Left colon (tissue), 2 donors: ENCODE measurements at regions not wholly inside any gene's neighbourhood (a gene's known extent, or its start where the extent isn't known, plus 50 kb on each side); places are given as distances from the start of the nearest gene placed in this dataset.

Experiments
- ATAC-seq: fragments of 200-7000 bp; cut with Tn5 transposase; one replicate; pipeline ENCODE4 v1.9.1; 2020; ENCODE audit warnings: mild to moderate bottlenecking, moderate library complexity
- DNase-seq, 2 donors: peaks; one replicate each; pipeline ENCODE4 v3.0.0-alpha.2; 2020
- intact Hi-C, 2 donors: fragments of 100-400 bp; cut with DNase I in 1 of 2; cut with micrococcal nuclease in 1 of 2; formaldehyde crosslinking; loops; one replicate each; pipeline versions ENCODE4 v1.11.2 to v1.14.0; 2022; cut with DNase I, micrococcal nuclease
- donor health status: DM: no; HTN: no; CAD: no.
- donor health status: DM: yes; HTN: yes; CAD: no.

DNA sequence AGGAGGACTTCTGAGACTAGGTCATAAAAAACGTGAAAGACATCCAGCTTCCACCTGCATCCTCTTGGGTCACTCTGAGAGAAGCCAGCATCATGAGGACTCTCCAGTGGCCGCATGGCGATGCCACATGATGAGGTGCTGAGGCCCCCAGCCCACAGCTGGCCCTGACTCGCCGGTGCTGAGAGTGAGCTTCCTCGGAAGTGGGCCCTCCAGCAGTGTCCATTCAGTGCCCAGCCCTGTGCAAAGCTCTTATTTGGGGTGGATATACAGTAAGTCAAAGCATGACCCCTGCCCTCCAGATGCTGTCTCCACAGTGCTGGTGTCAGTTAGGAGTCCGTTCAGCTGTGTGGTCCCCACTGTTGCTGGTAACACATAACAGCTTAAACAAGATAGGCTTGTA is 93.6 kb upstream of the CHST15 start:
- DNase-seq, result no peak
- intact Hi-C loops, result no loop called here
- no peak for ATAC-seq

DNA sequence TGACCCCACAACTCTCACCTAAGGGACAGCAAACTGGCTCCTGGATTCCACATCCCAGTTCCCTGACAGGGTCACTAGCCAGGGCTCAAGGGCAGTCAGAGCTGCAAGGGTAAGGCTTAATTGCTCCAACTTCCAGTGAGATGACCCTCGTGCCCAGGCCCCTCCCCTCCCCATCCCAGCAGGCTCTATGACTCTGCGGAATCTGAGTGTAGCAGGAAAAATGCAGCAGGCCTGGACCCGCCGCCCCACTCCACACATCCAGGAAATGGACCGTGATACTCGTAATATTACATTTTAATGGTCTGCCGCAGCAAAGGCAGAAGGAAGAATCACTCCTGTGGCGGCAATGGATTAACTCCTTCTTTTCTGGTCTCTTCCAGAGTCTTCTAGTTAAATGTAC is 91.7 kb upstream of the CHST15 start:
- no peak for ATAC-seq
- no peak for DNase-seq
- intact Hi-C loops, result no loop called here

DNA sequence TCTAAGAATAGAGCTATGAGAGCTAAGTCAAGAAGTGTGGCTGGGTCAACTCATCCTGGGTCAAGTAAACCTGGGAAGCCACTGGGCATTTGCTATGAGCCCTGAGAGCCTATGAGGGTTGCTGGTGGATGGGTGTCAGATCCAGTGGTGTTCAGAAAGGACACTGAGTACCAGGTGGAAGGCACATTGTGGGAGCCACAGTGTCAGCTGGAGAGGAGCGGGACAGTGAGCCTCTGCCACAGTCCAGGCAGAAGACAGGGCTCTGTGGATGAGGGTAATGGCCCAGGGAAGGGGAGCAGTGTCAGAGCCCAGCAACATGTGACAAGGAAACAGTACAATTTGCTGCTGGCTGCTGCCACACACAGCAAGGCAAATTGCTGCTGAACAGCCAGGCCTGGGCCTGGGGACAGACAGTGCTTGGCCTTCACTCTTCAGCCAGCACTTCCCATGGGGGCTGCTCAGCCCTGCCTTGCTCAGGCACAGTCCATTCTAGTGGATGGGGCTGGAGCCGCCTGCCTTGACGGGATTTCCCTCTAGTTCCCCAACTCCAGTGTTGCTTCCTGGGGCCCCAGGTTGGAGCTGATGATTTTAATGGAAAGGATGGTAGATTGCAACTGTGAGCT is 90.9 kb upstream of the CHST15 start:
- DNase-seq (no peak), ATAC-seq (no peak)
- intact Hi-C loops, result no loop called here

DNA sequence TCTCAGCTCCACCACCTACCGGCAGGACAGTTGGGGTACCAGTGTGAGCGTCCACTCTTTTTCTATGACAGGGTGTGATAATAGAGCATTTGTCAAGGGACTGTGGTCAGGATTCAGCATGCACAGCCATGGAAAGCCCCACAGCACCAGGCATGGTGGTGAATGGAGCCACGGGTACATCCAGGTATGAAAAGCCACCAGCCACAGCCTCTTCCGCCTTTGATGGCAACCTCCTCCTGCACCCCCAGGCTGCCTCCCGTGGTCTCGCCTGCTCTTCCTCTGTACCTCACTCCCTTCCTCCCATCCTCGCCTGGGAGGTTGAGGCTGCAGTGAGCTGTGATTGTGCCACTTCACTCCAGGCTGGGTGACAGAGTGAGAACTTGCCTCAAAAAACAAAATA is 90.2 kb upstream of the CHST15 start:
- intact Hi-C loops, result no loop called here
- DNase-seq, result no peak
- ATAC-seq, result no peak

DNA sequence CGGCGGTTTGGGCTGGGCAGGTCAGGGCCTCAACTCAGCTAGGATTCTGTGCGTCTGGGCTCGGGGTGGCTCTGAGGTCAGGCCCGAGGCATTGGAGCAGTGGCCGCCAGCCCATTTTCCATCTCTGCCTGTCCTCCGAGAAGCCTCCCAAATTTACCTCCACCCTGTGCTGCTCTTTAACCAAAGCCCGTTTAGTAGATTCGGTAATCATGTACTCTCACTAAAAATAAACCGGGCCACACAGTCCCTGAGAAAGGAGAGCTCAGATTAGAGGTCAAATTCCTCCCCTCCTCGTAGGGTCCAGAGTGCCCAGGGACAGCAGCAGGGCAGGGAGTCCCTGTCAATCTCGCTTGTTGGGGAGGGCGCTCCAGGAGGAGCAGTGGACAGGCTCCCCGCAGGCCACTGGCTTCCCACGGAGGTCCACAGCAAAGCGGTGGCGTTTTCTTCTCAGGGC is 88.7 kb upstream of the CHST15 start:
- DNase-seq, result no peak
- intact Hi-C loops, result no loop called here
- ATAC-seq, result no peak

DNA sequence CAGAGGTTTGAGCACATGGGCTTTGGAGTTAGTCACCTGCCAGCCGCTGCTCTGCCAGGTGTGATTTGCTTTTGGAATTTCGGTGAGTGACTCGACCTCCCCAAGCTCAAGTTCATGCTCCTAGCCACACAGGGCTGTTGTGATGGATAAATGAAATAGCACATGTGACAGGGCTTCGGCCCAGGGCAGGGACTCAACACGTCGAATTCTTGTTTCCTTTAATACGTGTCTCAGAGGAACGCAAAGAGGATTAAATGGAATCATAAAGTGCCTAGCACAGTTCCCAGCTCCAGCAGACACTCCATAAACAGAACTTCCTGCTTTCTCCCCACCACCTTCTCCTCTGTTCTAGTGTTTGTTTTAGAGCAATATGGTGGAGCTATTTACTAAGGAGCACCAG is 88.3 kb upstream of the CHST15 start:
- DNase-seq, result no peak
- ATAC-seq, result no peak
- intact Hi-C loops, result no loop called here

DNA sequence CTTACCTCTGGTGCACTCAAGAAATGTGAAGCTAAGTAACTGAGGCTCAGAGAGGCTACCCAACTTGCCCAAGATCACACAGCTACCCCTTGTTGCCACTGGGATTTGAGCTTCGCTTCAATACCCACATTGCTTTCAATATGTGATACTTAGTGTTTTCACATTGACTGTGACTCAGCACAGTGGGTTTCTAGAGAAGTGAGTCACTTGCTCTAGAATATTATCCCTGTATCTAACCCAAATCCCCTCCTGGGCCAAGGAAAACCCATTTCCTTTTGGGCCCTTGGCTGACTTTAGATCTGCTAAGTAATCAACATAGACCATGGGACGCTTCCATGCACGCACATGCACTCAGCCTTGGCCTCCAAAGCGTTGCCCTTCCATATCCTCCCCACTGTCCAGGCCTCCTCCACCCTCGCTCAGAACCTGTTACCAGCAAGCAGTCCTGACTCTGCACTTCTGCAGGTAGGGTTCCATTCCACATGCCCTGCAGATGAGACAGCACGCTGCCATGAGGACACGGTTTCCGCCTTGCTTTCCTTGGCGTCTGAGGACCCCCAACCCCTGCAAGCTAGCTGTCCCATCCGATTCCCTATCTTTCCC is 87.7 kb upstream of the CHST15 start:
- ATAC-seq (no peak), DNase-seq (no peak)
- intact Hi-C loops, result no loop called here

DNA sequence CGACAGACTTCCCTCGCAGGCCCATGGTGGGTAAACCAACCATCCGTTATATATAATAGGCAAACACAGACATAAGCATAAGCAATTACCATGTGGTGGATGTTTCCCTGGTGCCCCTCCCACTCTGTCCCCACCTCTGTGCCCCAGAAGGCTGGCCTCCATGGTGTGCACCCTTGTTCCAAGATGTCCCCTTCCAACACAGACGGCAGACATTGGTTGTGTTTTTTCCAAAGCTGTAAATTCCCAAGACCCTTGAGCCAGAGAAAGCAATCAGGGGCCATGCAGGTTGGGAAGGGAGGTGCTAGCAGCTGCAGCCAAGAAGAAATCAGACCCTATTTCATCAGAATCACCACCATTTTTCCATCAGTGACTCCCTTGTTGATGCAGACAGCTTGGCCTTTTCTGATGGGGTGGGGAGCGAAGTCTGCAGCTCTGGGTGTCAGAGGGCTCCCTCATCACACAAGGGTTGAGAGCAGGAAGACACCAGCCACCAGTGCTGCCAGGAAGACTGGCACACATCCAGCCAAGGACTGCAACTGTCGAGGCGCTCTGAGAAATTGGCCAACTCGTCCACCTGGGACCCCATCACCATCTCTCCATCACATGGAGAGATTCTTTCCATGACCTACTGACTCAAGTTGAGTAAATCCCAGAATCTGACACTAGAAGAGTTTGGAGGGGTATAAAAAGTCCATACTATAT is 86.8 kb upstream of the CHST15 start:
- DNase-seq (no peak), ATAC-seq (no peak)
- intact Hi-C loops, result no loop called here

DNA sequence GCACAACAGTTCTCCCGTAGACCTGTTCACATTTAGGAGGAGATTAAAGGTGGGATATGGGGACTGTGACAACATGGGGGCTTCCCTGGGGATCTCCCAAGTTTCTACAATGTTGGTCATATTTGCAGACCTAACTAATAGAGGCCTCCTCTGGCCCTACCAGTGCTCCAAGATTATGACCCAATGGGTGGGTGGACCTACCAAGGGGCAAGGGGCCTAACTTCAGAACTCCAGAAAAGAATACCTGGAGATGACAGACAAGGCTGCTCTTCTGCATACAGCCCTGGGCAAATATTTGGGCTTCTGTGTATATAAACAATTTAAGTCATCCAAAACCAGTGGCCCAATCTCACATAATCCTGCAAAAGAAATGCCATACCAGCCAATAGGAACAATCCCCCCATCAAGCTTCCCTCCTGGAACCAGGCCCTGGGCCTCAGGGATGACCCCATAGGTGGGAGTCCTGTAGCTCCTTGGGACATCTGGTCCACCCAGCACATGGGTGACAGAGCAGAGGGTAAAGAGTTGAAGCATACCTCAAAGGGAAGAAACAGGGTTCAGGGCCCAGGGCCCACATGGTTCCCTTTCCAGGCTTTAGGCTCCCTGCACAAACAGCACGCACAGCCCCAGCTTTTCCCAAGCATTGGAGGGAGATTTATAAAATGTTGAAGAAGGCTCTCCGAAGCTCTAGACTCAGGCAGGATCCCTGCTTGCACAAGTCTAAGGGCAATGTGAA is 86.1 kb upstream of the CHST15 start:
- ATAC-seq, result no peak
- intact Hi-C loops, result loop anchor here in 1 of 2 donors (10.0 kb wide), 1 partner anchor 175 kb away; no protein-coding TSS in a partner anchor
- no peak for DNase-seq

DNA sequence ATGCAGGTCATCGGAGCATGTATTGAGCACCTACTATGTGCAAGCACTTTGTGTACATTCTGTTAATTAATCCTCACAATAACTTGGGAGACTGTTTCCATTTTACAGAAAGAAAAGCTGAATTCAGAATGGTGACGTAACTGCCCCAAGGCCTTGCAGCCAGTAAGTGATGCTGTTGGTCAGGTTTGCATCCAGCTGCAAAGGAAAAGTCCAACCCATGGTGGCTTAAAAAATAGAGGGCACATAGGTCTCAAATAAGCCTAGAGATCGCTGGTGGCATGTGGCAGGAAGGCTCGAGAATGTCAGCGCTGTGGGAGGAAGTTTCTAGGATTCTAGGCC is 83.8 kb upstream of the CHST15 start:
- intact Hi-C loops, result loop anchor here in 1 of 2 donors (10.0 kb wide), 1 partner anchor 178 kb away; no protein-coding TSS in a partner anchor
- DNase-seq (peak in 1 of 2 donors; percentile 5), ATAC-seq (no peak)

DNA sequence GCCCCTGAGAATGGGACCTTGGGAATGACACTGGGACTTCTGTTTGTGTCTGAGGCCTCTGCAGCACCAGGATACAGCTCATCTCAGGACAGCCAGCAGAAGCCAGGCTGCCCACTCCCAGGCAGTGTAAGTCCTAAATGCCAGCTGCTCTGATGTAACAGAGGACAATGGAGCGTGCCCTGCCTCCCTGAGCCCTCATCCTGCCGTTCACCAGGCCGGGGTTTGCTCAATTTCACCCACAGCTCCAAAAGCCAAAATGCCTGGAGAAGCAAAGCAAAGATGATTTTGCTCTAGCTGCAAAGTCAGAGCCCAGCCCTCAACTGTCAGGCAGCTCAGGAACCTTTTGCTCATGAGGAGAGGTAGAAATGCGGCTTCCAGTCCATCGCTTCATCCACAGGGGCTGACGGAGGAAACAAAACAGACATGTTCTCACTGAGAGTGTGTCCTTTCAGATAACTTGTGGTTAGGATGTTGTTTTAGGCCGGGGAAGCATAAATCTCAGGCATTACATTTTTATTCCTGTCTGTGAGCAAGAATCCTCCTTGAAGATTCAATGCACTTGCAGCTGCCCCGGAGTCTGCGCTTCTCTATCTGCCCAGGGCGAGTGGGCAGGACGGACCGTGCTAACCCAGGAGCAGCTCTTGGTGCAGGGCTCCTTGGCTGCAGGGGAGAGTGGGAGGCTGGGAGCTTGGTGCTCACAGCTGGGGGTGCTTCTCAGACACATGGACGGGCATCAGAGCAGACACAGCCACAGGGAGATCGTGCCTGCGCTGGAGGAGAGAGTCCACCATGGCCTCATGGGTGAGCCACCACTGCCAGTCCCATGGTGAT is 83.2 kb upstream of the CHST15 start:
- DNase-seq, result peak in 1 of 2 donors; percentile 13
- intact Hi-C loops, result loop anchor here in 1 of 2 donors (10.0 kb wide), 1 partner anchor 178 kb away; no protein-coding TSS in a partner anchor
- ATAC-seq, result no peak

DNA sequence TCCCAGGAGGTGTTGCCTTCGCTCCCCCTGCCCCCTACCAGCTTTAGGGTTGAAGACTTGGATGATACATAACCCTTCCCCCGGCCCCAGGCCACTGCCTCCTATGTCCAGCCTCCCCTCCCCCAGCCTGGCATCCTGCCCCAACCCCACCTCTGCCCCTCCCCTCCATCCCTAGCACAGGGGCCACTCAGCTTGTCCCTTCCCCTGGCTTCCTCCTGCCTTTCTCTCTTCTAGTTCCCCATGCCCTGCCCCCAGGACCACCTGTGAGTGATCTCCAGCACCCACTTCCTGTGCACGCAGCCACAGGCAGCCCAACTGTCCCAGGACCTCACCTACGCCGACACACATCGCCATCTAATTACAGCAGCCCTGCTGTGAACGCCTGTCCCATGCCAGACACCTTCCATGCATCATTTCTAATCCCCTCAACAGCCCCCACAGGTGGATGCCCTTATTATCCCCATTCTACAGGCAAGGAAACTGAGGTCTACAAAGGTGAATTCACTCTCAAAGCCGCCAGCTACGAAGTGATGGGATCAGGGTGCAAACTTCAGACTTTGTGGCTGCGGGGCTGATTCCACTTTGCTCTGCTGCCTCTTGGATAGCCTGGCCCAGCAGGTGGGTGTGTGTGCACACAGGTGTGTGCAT is 82.4 kb upstream of the CHST15 start:
- intact Hi-C loops, result loop anchor here in 1 of 2 donors (10.0 kb wide), 1 partner anchor 179 kb away; no protein-coding TSS in a partner anchor
- peak in 1 of 2 donors; percentile 14 for DNase-seq
- ATAC-seq, result no peak

DNA sequence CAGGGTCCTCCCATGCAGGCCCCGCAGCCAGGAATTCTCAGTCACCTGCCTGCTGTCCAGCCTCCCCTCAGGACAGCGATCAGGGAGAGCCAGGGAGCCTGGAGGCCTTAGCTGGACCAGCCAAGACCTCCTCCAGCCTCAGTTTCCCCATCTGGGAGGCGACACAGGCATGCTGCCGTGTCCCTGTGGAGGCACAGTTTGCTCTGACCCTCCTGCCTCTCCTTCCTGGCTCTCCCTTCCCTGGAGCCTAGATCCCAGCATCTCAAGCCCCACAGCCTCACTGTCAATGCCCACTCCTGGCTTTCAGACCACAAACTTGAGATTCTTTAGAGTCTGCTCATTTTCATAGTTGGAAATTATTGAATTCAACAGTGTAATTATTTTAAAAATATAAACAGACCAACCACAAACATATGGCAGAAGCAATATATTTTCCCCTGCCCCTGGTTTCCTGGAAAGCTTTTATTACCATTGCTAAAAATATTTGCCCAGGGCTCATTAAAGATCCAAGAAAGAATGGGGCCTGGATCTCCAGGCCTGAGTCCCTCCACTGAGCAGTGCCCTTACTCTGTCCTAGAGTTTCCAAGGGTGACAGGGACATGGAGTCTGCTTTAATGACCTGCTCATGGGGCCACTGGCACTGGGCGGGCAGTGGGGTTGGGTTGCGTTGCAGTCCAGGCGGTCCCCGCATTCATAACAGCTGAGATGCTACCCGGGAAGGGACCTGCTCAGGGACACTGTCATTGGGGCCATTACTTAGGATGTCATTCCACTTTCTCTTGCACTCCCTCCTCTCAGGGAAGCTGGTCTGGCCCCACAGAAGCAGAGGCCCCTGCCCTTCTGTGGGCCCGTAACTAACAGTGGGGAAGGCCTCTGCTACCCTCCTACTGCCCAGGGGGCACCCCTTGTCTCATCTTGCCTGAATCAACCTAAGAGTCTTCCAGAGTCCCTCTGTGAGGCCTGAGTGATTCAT is 81.6 kb upstream of the CHST15 start:
- ATAC-seq, result no peak
- peak in 1 of 2 donors; percentile 11 for DNase-seq
- intact Hi-C loops, result loop anchor here in 1 of 2 donors (10.0 kb wide), 1 partner anchor 180 kb away; no protein-coding TSS in a partner anchor

DNA sequence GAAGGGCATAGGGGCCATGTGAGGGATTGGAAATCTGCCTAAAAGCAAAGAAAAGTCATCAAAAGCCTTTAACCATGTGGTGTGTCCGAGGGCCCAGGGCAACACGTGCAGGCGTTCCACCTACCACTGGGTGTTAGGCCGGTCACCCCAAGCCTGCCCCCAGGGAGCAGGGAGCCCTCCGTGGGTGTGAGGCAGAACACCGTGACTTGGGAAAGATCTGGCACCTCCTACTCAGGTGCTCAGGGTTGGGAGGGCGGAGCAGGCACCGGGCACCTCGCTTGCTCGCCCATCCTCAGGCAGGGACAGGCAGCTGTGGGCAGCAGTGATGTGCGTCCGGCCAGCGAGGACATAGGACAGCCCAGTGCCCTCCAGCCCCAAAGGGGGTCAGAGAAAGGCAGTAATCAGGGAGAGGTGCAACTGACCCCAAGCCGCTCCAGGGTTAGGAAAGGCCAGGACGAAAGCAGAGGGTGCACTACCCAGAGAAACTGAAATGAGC is 80.7 kb upstream of the CHST15 start:
- peak in 1 of 2 donors; percentile 10 for DNase-seq
- intact Hi-C loops, result loop anchor here in 1 of 2 donors (10.0 kb wide), 1 partner anchor 181 kb away; no protein-coding TSS in a partner anchor
- ATAC-seq, result no peak

DNA sequence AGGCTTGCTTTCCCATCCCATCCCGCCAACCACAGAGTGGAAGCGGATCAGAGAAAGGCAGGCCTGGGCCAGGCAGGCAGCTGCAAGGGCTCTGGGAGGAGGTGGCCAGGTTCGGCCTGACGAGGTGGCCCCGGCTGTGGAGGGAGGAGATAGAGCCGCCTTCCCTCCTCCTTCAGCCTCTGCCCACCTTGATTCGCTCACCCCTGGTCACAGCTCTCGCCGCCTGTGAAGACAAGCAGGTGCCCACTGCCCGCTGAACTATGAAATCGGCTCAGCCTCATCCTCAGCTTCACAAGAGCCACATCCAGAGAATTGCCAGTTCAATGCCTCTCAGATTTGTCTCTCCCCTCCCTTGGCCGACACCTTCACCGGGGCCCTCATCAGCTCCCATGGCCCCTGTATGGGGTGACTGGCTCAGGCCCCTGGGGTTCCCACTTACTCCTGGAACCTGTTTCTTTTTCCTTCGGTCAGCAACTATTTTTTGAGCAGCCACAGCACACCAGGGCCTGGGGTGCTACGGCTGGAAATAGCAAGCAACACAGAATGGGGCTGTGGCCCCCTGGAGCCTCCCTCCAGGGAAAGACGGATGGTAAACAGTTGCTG is 80.0 kb upstream of the CHST15 start:
- peak in 1 of 2 donors; percentile 18 for DNase-seq
- ATAC-seq, result no peak
- intact Hi-C loops, result loop anchor here in 1 of 2 donors (10.0 kb wide), 1 partner anchor 181 kb away; no protein-coding TSS in a partner anchor
